ENCODE measurements at regions not wholly inside any gene's neighbourhood (a gene's known extent, or its start where the extent isn't known, plus 50 kb on each side); places are given as distances from the start of the nearest gene placed in this dataset.

- H3K4me1 ChIP-seq = no peaks in the 10 kb centered on the region
- H3K9me3 Mint-ChIP-seq = no peaks in the 10 kb centered on the region
- no peak overlapping the region for H3K27ac ChIP-seq
- no peaks in the 10 kb centered on the region for H3K27me3 ChIP-seq
- no peaks in the 10 kb centered on the region for H4K20me1 ChIP-seq (ENCODE audit: low read depth)
- no peak overlapping the region for H3K4me3 Mint-ChIP-seq
- peaks cover 6% of the 10 kb centered on the region for H3K27me3 Mint-ChIP-seq (ENCODE audit: insufficient read depth, low read depth)
- H3K4me1 Mint-ChIP-seq = peaks cover 2% of the 10 kb centered on the region
- DNase-seq (ENCODE audit: low spot score) = no peak
- no peaks in the 10 kb centered on the region for H3K9me3 ChIP-seq (ENCODE audit: low read depth)
- H3F3A ChIP-seq (ENCODE audit: low read depth) = no peaks in the 10 kb centered on the region
- no peaks in the 10 kb centered on the region for H3K36me3 ChIP-seq
- no peak overlapping the region for H2AFZ ChIP-seq (replicated peaks)
- H3K36me3 Mint-ChIP-seq = no peaks in the 10 kb centered on the region
- H3K9ac ChIP-seq = no peak overlapping the region
- H3K27ac Mint-ChIP-seq = no peak overlapping the region
- no peak for TF ChIP-seq EZH2phosphoT487 (IDR thresholded peaks at IDR 0.05)
- no peak for TF ChIP-seq EZH2 (IDR thresholded peaks at IDR 0.05)
- TF ChIP-seq, protein P1, sequence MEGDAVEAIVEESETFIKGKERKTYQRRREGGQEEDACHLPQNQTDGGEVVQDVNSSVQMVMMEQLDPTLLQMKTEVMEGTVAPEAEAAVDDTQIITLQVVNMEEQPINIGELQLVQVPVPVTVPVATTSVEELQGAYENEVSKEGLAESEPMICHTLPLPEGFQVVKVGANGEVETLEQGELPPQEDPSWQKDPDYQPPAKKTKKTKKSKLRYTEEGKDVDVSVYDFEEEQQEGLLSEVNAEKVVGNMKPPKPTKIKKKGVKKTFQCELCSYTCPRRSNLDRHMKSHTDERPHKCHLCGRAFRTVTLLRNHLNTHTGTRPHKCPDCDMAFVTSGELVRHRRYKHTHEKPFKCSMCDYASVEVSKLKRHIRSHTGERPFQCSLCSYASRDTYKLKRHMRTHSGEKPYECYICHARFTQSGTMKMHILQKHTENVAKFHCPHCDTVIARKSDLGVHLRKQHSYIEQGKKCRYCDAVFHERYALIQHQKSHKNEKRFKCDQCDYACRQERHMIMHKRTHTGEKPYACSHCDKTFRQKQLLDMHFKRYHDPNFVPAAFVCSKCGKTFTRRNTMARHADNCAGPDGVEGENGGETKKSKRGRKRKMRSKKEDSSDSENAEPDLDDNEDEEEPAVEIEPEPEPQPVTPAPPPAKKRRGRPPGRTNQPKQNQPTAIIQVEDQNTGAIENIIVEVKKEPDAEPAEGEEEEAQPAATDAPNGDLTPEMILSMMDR (IDR thresholded peaks at IDR 0.05) = no peak
- no peaks in the 10 kb centered on the region for H3K79me2 ChIP-seq (ENCODE audit: low read depth)
- no peak overlapping the region for H3K4me3 ChIP-seq
- no peak overlapping the region for H3K4me2 ChIP-seq
Measured at GRCh38 chr6:137702791-137703424, 164.2 kb upstream of the TNFAIP3 start.

DNA sequence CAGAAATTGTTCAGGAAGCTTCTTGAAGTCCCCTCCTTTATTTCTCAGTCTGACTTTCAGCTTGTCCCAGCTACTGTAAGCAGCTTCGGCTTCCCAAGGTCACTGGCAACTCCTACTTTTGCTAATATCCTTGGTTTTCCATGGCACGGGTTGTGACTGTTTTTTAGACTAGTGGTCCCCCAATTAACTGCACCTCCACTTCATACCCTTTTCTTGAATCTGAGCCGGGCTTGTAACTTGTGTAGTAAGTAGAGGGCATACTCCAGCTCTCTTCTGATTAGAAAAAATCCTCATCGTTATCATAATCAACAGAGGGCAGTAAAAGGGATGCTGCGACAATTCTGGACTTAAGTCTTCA is 162.3 kb upstream of the TNFAIP3 start:
- Mint-ChIP-seq H3K4me3 (no peak overlapping the region), H3K4me1 (peaks cover 5% of the 10 kb centered on the region), H3K27me3 (ENCODE audit: insufficient read depth, low read depth) (peaks cover 3% of the 10 kb centered on the region), H3K27ac (no peak overlapping the region), H3K9me3 (no peaks in the 10 kb centered on the region), H3K36me3 (no peaks in the 10 kb centered on the region)
- Histone ChIP-seq H3F3A (ENCODE audit: low read depth) (no peaks in the 10 kb centered on the region), H2AFZ (replicated peaks) (peak overlapping the region; percentile 86), H3K27ac (no peak overlapping the region), H3K4me2 (no peak overlapping the region), H3K4me3 (no peak overlapping the region), H3K9me3 (ENCODE audit: low read depth) (no peaks in the 10 kb centered on the region), H3K27me3 (no peaks in the 10 kb centered on the region), H3K36me3 (no peaks in the 10 kb centered on the region), H3K79me2 (ENCODE audit: low read depth) (no peaks in the 10 kb centered on the region), H3K9ac (no peak overlapping the region), H4K20me1 (ENCODE audit: low read depth) (no peaks in the 10 kb centered on the region), H3K4me1 (no peaks in the 10 kb centered on the region)
- TF ChIP-seq, protein P1 (IDR thresholded peaks at IDR 0.05) = no peak
- DNase-seq (ENCODE audit: low spot score) = no peak

GRCh38 chr6:137705160-137706082 is 161.6 kb upstream of the TNFAIP3 start:
- H3K27ac Mint-ChIP-seq = no peak overlapping the region
- TF ChIP-seq, protein P1 (IDR thresholded peaks at IDR 0.05) = peak; percentile 91
- TF ChIP-seq EZH2phosphoT487 (IDR thresholded peaks at IDR 0.05) = no peak
- TF ChIP-seq EZH2 (IDR thresholded peaks at IDR 0.05) = no peak
- H2AFZ ChIP-seq (replicated peaks) = peak overlapping the region; percentile 86

More at GRCh38 chr6:137705160-137706082, 161.6 kb upstream of the TNFAIP3 start:
- peak; percentile 67 for DNase-seq (ENCODE audit: low spot score)
- Histone ChIP-seq H3K4me3 (no peak overlapping the region), H3K36me3 (no peaks in the 10 kb centered on the region), H3K4me2 (no peak overlapping the region), H3K9me3 (ENCODE audit: low read depth) (no peaks in the 10 kb centered on the region), H3K9ac (no peak overlapping the region), H4K20me1 (ENCODE audit: low read depth) (no peaks in the 10 kb centered on the region), H3K27ac (no peak overlapping the region), H3K4me1 (no peaks in the 10 kb centered on the region), H3F3A (ENCODE audit: low read depth) (no peaks in the 10 kb centered on the region), H3K27me3 (no peaks in the 10 kb centered on the region), H3K79me2 (ENCODE audit: low read depth) (no peaks in the 10 kb centered on the region)
- Mint-ChIP-seq H3K36me3 (no peaks in the 10 kb centered on the region), H3K27me3 (ENCODE audit: insufficient read depth, low read depth) (peaks cover 3% of the 10 kb centered on the region), H3K9me3 (no peaks in the 10 kb centered on the region), H3K4me3 (no peak overlapping the region), H3K4me1 (peaks cover 7% of the 10 kb centered on the region)

Measured in neural progenitor cell (in vitro differentiated cells).